Lung (tissue), 11 donors: ENCODE measurements at regions not wholly inside any gene's neighbourhood (a gene's known extent, or its start where the extent isn't known, plus 50 kb on each side); places are given as distances from the start of the nearest gene placed in this dataset.

Experiments
- ATAC-seq: fragments of 200-7000 bp; cut with Tn5 transposase; one replicate; pipeline ENCODE4 v1.9.1; 2020; ENCODE audit warnings: moderate number of reproducible peaks; ENCODE audit not compliant: insufficient read depth, low FRiP score
- DNase-seq, 3 donors: peaks; one replicate each; pipeline ENCODE4 v3.0.0-alpha.2; 2013 to 2017
- H3K27ac ChIP-seq, 2 donors: one replicate each; pipeline ENCODE4 v1.5.1; 2013; ENCODE audit warnings: mild to moderate bottlenecking in 2 of 2, moderate library complexity in 2 of 2, control low read depth in 1 of 2, inconsistent platforms in 1 of 2, low read depth in 1 of 2, low read length in 1 of 2
- H3K27me3 ChIP-seq, 3 donors: one replicate each; pipeline ENCODE4 v1.5.1; 2013; ENCODE audit warnings: low read length in 2 of 3; ENCODE audit not compliant: control insufficient read depth in 3 of 3, insufficient read depth in 3 of 3
- H3K36me3 ChIP-seq, 4 donors: one replicate each; pipeline ENCODE4 v1.5.1; 2013; ENCODE audit warnings: low read length in 4 of 4, mild to moderate bottlenecking in 1 of 4, moderate library complexity in 1 of 4; ENCODE audit not compliant: control insufficient read depth in 4 of 4, insufficient read depth in 4 of 4
- H3K4me1 ChIP-seq, 5 donors: one replicate each; pipeline ENCODE4 v1.5.1; 2013; ENCODE audit warnings: low read length in 5 of 5, mild to moderate bottlenecking in 2 of 5, moderate library complexity in 1 of 5; ENCODE audit not compliant: control insufficient read depth in 5 of 5, insufficient read depth in 5 of 5
- H3K4me3 ChIP-seq: one replicate; pipeline ENCODE4 v1.5.1; 2013; ENCODE audit warnings: mild to moderate bottlenecking, control low read depth, moderate library complexity
- H3K9ac ChIP-seq, 2 donors: one replicate each; pipeline ENCODE4 v1.5.1; 2013; ENCODE audit warnings: low read length in 2 of 2, control low read depth in 1 of 2; ENCODE audit not compliant: insufficient read depth in 1 of 2
- H3K9me3 ChIP-seq, 4 donors: one replicate each; pipeline ENCODE4 v1.5.1; 2013; ENCODE audit warnings: low read length in 3 of 4, mild to moderate bottlenecking in 1 of 4, moderate library complexity in 1 of 4; ENCODE audit not compliant: control insufficient read depth in 4 of 4, insufficient read depth in 3 of 4
- CTCF ChIP-seq: IDR thresholded peaks from 2 replicates; pipeline ENCODE4 v1.5.1; 2012; ENCODE audit warnings: mild to moderate bottlenecking; ENCODE audit errors: control extremely low read depth, extremely low read depth
- WGBS, 2 donors: extraction: QIAGEN DNeasy Blood & Tissue Kit; methylation state at CpG; one replicate each; pipeline ENCODE4 v1.1.7; 2013; 5-methylcytosine and 5-hydroxymethylcytosine counted together
- donor health status: control.
- donor health status: control.
- donor health status: Bipolar disorder and iron deficiency.
- donor health status: healthy.
- donor health status: DM: yes; HTN: yes; CAD: no.

DNA sequence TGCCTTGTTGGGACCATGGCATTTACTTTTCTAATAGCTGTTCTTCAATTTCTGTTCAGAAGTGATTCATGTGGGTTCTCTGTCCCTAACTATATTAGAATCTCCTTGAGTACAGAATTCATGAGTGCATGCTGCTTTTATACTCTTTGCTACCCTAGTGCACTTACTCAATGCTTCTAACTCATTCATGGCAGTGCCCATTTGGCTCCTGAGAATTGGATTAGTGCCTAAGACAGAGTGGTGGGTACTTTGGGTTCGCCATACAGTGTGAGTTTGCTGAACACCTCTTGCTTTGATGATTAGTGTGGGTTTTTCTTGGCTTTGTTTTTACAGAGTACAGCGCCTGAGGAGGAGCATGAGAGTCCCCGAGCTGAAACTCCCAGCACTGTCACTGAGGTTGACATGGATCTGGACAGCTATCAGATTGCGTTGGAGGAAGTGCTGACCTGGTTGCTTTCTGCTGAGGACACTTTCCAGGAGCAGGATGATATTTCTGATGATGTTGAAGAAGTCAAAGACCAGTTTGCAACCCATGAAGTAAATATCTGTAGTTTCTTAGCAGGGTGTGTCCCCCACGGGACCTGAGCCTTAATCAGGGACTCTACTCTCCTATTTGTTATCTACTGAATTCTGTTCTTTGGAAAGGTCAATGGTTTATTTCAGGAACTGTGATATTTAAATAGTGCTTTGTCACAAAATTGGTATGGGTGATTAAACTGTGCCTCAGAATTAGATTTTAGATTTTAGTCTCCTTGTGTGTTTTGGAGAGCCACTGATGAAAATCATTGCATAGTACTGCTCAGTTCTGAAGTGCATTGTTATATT lies 150.7 kb downstream of the UTRN start:
- 88 to 93% methylated on average over 5 of the region's 5 CpGs for WGBS, 2 donors

DNA sequence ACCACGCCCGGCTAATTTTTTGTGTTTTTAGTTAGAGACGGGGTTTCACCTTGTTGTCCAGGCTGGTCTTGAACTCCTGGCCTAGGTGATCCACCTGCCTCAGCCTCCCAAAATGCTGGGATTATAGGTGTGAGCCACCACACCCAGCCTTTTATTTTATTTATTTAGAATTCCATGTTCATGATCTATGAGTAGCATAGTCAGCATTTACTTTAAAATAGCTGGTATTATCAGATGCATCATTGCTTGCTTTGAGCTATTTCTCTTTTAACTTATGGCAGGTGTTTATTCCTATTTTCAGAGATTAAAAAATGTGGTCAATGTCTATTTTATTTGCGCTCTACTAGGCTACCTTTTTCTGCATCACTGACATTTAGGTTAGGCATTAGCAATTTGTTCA lies 152.0 kb downstream of the UTRN start:
- DNase-seq (no peak), ATAC-seq (no peak)
- Histone ChIP-seq H3K9me3 (peaks cover 0 to 6% (median 0%) of the 10 kb centered on the region in 4 donors), H3K36me3 (peaks cover 27 to 49% (median 30%) of the 10 kb centered on the region in 4 donors), H3K27ac (no peak overlapping the region), H3K4me1 (peaks cover 0 to 17% (median 0%) of the 10 kb centered on the region in 5 donors), H3K27me3 (no peaks in the 10 kb centered on the region), H3K9ac (no peak overlapping the region), H3K4me3 (no peak overlapping the region)
- 97% methylated on average over 4 of the region's 4 CpGs for WGBS, 2 donors
- no peak for TF ChIP-seq CTCF

More for the DNA sequence above, 150.7 kb downstream of the UTRN start:
- TF ChIP-seq CTCF = no peak
- Histone ChIP-seq H3K9me3 (no peaks in the 10 kb centered on the region), H3K4me3 (no peak overlapping the region), H3K36me3 (peaks cover 20 to 39% (median 28%) of the 10 kb centered on the region in 4 donors), H3K9ac (no peak overlapping the region), H3K27me3 (no peaks in the 10 kb centered on the region), H3K27ac (peak overlapping the region in 1 of 2 donors; percentile 33), H3K4me1 (peaks cover 0 to 17% (median 0%) of the 10 kb centered on the region in 5 donors)
- ATAC-seq = no peak
- no peak for DNase-seq

DNA sequence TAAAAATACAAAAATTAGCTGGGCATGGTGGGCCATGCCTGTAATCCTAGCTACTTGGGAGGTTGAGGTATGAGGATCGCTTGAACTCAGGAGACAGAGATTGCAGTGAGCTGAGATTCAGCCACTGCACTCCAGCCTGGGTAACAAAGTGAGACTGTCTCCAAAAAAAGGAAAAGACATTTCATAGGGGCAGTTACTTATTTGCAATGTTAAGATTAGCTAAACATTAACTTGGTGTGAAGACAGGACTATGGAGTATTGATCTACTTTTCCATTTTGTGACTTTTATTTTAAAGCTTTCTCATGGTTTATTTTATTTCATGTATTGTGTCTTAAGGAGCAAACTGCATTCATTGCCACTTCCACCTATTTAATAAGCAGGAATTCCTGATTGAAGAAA lies 153.0 kb downstream of the UTRN start:
- H3K27ac ChIP-seq = no peak overlapping the region
- no peak overlapping the region for H3K9ac ChIP-seq
- peaks cover 0 to 6% (median 0%) of the 10 kb centered on the region in 4 donors for H3K9me3 ChIP-seq
- peaks cover 0 to 17% (median 0%) of the 10 kb centered on the region in 5 donors for H3K4me1 ChIP-seq
- H3K4me3 ChIP-seq = no peak overlapping the region
- H3K36me3 ChIP-seq = peaks cover 23 to 46% (median 30%) of the 10 kb centered on the region in 4 donors
- no peak for ATAC-seq
- WGBS, 2 donors = 82 to 91% methylated on average over 1 of the region's 1 CpG
- H3K27me3 ChIP-seq = no peaks in the 10 kb centered on the region
- DNase-seq = no peak
- TF ChIP-seq CTCF = no peak
